K562 (cell line): ENCODE measurements at regions not wholly inside any gene's neighbourhood (a gene's known extent, or its start where the extent isn't known, plus 50 kb on each side); places are given as distances from the start of the nearest gene placed in this dataset.

Experiments used
- ATAC-seq: fragments of 200-7000 bp; cut with Tn5 transposase; 3 replicates; pipeline ENCODE4 v1.9.1; 2020; ENCODE audit warnings: moderate library complexity
- BruUV-seq: library from RNA; stranded (reverse); fragments of 400-500 nt; replicated peaks from 2 replicates; lab custom pipeline; 2021; lab: Mats Ljungman, UMichigan
- CTCF ChIA-PET: fragments of 300-600 bp; formaldehyde crosslinking; extraction: SDS; loops from one replicate; lab custom pipeline; 2021; ENCODE audit warnings: low intra/inter-chr PET ratio; lab: Yijun Ruan, JAX
- POLR2A ChIA-PET: fragments of 300-600, 350-650 bp; sonication (Branson Sonifier 250); formaldehyde crosslinking; extraction: SDS; loops from one replicate; lab custom pipeline; 2021; ENCODE audit warnings: antibody characterized with exemption, inconsistent platforms; lab: Yijun Ruan, JAX
- DNase-seq, 4 experiments: peaks; one replicate each; pipeline versions ENCODE4 v3.0.0 to v3.0.0-alpha.2; 2011 to 2018; ENCODE audit warnings: low spot score in 3 of 4, mixed read lengths in 3 of 4; ENCODE audit errors: extremely low read depth in 1 of 4
- FAIRE-seq: peaks from 2 replicates; lab custom pipeline; 2011; peaks lifted over from hg19 to GRCh38; lab: Jason Lieb, UNC
- H2AFZ ChIP-seq: 2 replicates; pipeline ENCODE4 v1.6.0; 2011; ENCODE audit warnings: low read depth, low read length, control low read depth, inconsistent platforms
- H3K27ac ChIP-seq: fragments of 200-600 bp; 3 replicates; pipeline ENCODE4 v1.8.0; 2011; ENCODE audit warnings: low read depth, mild to moderate bottlenecking, control low read depth, inconsistent platforms, low read length, moderate library complexity, mixed read lengths; ENCODE audit errors: extremely low read depth
- H3K27me3 ChIP-seq, 2 experiments: fragments of 300-600 bp in 1 of 2; 2 replicates in 1 of 2; 3 replicates in 1 of 2; pipeline versions ENCODE4 v1.6.0 to v1.8.0; 2011; ENCODE audit warnings: inconsistent platforms in 2 of 2, low read length in 2 of 2, mild to moderate bottlenecking in 1 of 2, mixed read lengths in 1 of 2, moderate library complexity in 1 of 2; ENCODE audit not compliant: control insufficient read depth in 2 of 2, insufficient read depth in 2 of 2
- H3K36me3 ChIP-seq: fragments of 300-600 bp; 3 replicates; pipeline ENCODE4 v1.8.0; 2011; ENCODE audit warnings: mild to moderate bottlenecking, low read length, inconsistent platforms; ENCODE audit not compliant: control insufficient read depth, insufficient read depth
- H3K4me1 ChIP-seq, 2 experiments: fragments of 200-600 bp in 1 of 2; replicated peaks in 1 of 2; 2 replicates in 1 of 2; 3 replicates in 1 of 2; pipeline versions ENCODE4 v1.5.1 to v1.8.0; 2011; ENCODE audit warnings: inconsistent platforms in 2 of 2, low read length in 2 of 2, mild to moderate bottlenecking in 1 of 2, mixed read lengths in 1 of 2, moderate library complexity in 1 of 2; ENCODE audit not compliant: control insufficient read depth in 2 of 2, insufficient read depth in 2 of 2
- H3K4me2 ChIP-seq: 2 replicates; pipeline ENCODE4 v1.6.1; 2011; ENCODE audit warnings: low read length, control low read depth, inconsistent platforms, mixed read lengths; ENCODE audit not compliant: insufficient read depth
- H3K4me3 ChIP-seq: fragments of 200-600 bp; sonication (generic), shearing (Covaris generic); 2 replicates; pipeline ENCODE4 v1.5.1; 2016; ENCODE audit warnings: control low read depth, inconsistent platforms
- H3K79me2 ChIP-seq: fragments of 200-600 bp; 3 replicates; pipeline ENCODE4 v1.8.0; 2011; ENCODE audit warnings: low read length, inconsistent platforms; ENCODE audit not compliant: control insufficient read depth, insufficient read depth
- H3K9ac ChIP-seq, 2 experiments: 2 replicates each; pipeline versions ENCODE4 v1.6.0 to v1.6.1; 2011; ENCODE audit warnings: low read depth in 2 of 2, low read length in 2 of 2, control low read depth in 1 of 2, inconsistent platforms in 1 of 2, mild to moderate bottlenecking in 1 of 2, mixed read lengths in 1 of 2; ENCODE audit not compliant: insufficient read depth in 1 of 2
- H3K9me1 ChIP-seq: one replicate; pipeline ENCODE4 v1.6.0; 2011; ENCODE audit warnings: inconsistent platforms, mild to moderate bottlenecking, low read length, moderate library complexity; ENCODE audit not compliant: control insufficient read depth, insufficient read depth
- H3K9me3 ChIP-seq: replicated peaks from 2 replicates; pipeline ENCODE4 v1.5.1; 2011; ENCODE audit warnings: low read depth, low read length, inconsistent platforms; ENCODE audit not compliant: control insufficient read depth, insufficient read depth
- H4K20me1 ChIP-seq: replicated peaks from 2 replicates; pipeline ENCODE4 v1.6.1; 2011; ENCODE audit warnings: low read length, inconsistent platforms, mixed read lengths; ENCODE audit not compliant: control insufficient read depth, insufficient read depth
- KDM2B ChIP-seq: fragments of 250-450 bp; sonication (Bioruptor Pico); IDR thresholded peaks from 2 replicates; pipeline ENCODE4 v1.8.0; 2021; ENCODE audit warnings: mild to moderate bottlenecking, moderate library complexity
- NCOA6 ChIP-seq: fragments of 450-650 bp; IDR thresholded peaks from 2 replicates; pipeline ENCODE4 v1.6.1; 2017; ENCODE audit warnings: mild to moderate bottlenecking
- SRSF7 ChIP-seq: fragments of 200-400 bp; formaldehyde crosslinking; optimal IDR thresholded peaks from 2 replicates; pipeline ENCODE3; 2017; ENCODE audit warnings: mild to moderate bottlenecking, low read depth, low read length
- ZZZ3 ChIP-seq: fragments of 450-650 bp; IDR thresholded peaks from 2 replicates; pipeline ENCODE4 v1.6.1; 2016; ENCODE audit warnings: antibody characterized with exemption, mild to moderate bottlenecking, moderate library complexity
- WGBS: fragments of 100-300 bp; shearing (Covaris generic); methylation state at CpG from one replicate; pipeline ENCODE4 v1.1.6; 2016; ENCODE audit warnings: low coverage, mixed read lengths; ENCODE audit not compliant: insufficient coverage; ENCODE audit errors: missing lambda C conversion rate; 5-methylcytosine and 5-hydroxymethylcytosine counted together
- in situ Hi-C: fragments of 300-500 bp; cut with MboI; formaldehyde crosslinking; loops from 4 replicates; pipeline ENCODE4 v1.15.0; 2018; ENCODE audit warnings: inconsistent platforms, mixed read lengths
- intact Hi-C: fragments of 100-400 bp; cut with micrococcal nuclease; formaldehyde crosslinking; loops from 2 replicates; pipeline ENCODE4 v1.14.2; 2022
- TF ChIP-seq, protein P1 (sequence below): sonication (generic); formaldehyde crosslinking; IDR thresholded peaks from 2 replicates; pipeline ENCODE4 v1.8.0; 2022; ENCODE audit warnings: mild to moderate bottlenecking, missing genetic modification reagents
- TF ChIP-seq, protein P2 (sequence below): IDR thresholded peaks from 2 replicates; pipeline ENCODE4 v1.6.1; 2011; ENCODE audit warnings: borderline replicate concordance, low read depth, mild to moderate bottlenecking, moderate library complexity, low read length; ENCODE audit not compliant: insufficient read depth, poor library complexity, severe bottlenecking

DNA sequence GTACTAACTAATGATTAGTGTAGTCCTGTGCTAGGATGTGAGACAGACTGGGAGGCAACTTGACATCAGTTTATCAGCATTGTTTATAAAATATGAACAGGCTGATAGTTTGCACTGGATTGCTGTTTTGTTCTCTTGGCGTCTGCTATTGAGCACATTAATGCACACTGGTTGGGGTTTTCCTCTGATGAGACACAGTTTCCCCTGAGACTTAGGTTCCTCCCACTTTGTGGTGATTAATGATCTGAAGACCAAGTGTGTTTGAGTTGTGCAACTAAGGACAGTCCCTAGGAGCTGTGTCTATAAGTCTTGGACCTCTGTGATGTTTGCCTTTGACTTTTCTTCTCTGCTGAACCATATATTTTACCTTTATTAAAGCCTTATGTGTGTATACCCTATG is 1015.4 kb downstream of the AMY1C start (continued):
- TF ChIP-seq NCOA6, result no peak
- TF ChIP-seq, all 486 proteins: peak for 0

DNA sequence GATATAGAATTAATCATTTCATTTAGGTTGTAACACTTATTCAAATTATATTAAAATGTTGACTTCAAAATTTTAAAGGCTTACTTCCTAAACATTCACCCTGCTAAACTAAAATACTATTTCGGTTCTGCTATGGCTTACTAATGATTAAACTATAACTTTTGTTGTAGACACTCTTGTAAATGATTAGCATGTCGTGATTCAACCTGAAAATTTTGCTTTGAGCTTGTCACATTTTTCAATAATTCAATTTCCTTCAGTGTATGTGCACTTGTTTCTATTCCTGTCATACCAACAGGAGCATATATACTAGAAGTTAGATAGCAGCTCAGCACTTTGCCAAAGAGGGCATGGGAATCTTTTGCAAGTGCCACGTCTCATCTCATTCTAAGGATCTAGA is 1018.8 kb downstream of the AMY1C start:
- CTCF ChIA-PET, result no interaction called here
- POLR2A ChIA-PET, result no interaction called here
- Histone ChIP-seq H3K9me1 (no peaks in the 10 kb centered on the region), H3K4me1 (no peaks in the 10 kb centered on the region), H3K9me3 (no peaks in the 10 kb centered on the region), H3K4me3 (no peak overlapping the region), H3K27me3 (no peaks in the 10 kb centered on the region), H3K27ac (no peak overlapping the region), H3K79me2 (no peaks in the 10 kb centered on the region), H3K4me2 (no peak overlapping the region), H3K9ac (no peak overlapping the region), H3K36me3 (no peaks in the 10 kb centered on the region), H4K20me1 (no peaks in the 10 kb centered on the region), H2AFZ (no peak overlapping the region)
- in situ Hi-C loops (no loop called here), intact Hi-C loops (no loop called here)
- no TSS peak for BruUV-seq
- WGBS, result 0% methylated on average over 3 of the region's 3 CpGs
- no peak for FAIRE-seq
- ATAC-seq, result no peak
- DNase-seq, result no peak
- TF ChIP-seq SRSF7 (no peak), ZZZ3 (no peak), KDM2B (CRISPR knock-in tag) (no peak)
- TF ChIP-seq, protein P1, sequence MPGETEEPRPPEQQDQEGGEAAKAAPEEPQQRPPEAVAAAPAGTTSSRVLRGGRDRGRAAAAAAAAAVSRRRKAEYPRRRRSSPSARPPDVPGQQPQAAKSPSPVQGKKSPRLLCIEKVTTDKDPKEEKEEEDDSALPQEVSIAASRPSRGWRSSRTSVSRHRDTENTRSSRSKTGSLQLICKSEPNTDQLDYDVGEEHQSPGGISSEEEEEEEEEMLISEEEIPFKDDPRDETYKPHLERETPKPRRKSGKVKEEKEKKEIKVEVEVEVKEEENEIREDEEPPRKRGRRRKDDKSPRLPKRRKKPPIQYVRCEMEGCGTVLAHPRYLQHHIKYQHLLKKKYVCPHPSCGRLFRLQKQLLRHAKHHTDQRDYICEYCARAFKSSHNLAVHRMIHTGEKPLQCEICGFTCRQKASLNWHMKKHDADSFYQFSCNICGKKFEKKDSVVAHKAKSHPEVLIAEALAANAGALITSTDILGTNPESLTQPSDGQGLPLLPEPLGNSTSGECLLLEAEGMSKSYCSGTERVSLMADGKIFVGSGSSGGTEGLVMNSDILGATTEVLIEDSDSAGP, result no peak
- TF ChIP-seq, protein P2, sequence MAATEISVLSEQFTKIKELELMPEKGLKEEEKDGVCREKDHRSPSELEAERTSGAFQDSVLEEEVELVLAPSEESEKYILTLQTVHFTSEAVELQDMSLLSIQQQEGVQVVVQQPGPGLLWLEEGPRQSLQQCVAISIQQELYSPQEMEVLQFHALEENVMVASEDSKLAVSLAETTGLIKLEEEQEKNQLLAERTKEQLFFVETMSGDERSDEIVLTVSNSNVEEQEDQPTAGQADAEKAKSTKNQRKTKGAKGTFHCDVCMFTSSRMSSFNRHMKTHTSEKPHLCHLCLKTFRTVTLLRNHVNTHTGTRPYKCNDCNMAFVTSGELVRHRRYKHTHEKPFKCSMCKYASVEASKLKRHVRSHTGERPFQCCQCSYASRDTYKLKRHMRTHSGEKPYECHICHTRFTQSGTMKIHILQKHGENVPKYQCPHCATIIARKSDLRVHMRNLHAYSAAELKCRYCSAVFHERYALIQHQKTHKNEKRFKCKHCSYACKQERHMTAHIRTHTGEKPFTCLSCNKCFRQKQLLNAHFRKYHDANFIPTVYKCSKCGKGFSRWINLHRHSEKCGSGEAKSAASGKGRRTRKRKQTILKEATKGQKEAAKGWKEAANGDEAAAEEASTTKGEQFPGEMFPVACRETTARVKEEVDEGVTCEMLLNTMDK, result no peak
